Endothelial cell (in vitro differentiated cells): ENCODE measurements at regions not wholly inside any gene's neighbourhood (a gene's known extent, or its start where the extent isn't known, plus 50 kb on each side); places are given as distances from the start of the nearest gene placed in this dataset.
A peak's percentile ranks its signal among the peaks of the same experiment; 100 is the strongest.

Source experiments
- DNase-seq: peaks from one replicate; pipeline ENCODE4 v3.0.0; 2021; ENCODE audit warnings: low spot score
- H3K27ac Mint-ChIP-seq: one replicate; pipeline ENCODE4 v1.8.0; 2021; ENCODE audit warnings: mixed read lengths, inconsistent platforms; ENCODE audit not compliant: unreplicated experiment
- H3K27me3 Mint-ChIP-seq: one replicate; pipeline ENCODE4 v1.8.0; 2021; ENCODE audit warnings: mild to moderate bottlenecking, moderate library complexity, mixed read lengths, inconsistent platforms; ENCODE audit not compliant: unreplicated experiment
- H3K36me3 Mint-ChIP-seq: one replicate; pipeline ENCODE4 v1.8.0; 2021; ENCODE audit warnings: mild to moderate bottlenecking, low read depth, mixed read lengths, inconsistent platforms; ENCODE audit not compliant: unreplicated experiment
- H3K4me1 Mint-ChIP-seq: one replicate; pipeline ENCODE4 v1.8.0; 2021; ENCODE audit warnings: mild to moderate bottlenecking, mixed read lengths, inconsistent platforms; ENCODE audit not compliant: unreplicated experiment
- H3K4me3 Mint-ChIP-seq: one replicate; pipeline ENCODE4 v1.8.0; 2021; ENCODE audit warnings: mild to moderate bottlenecking, mixed read lengths, inconsistent platforms; ENCODE audit not compliant: unreplicated experiment
- H3K9me3 Mint-ChIP-seq: one replicate; pipeline ENCODE4 v1.8.0; 2021; ENCODE audit warnings: mixed read lengths, inconsistent platforms; ENCODE audit not compliant: unreplicated experiment
- CTCF ChIP-seq: fragments of 200-600 bp; sonication (generic); IDR thresholded peaks from one replicate; pipeline ENCODE4 v1.5.0; 2021; ENCODE audit warnings: antibody characterized with exemption; ENCODE audit not compliant: unreplicated experiment

GRCh38 chr3:72448375-72448823 is 399.8 kb downstream of the SHQ1 start:
- H3K4me3 Mint-ChIP-seq = no peak overlapping the region
- peaks cover 29% of the 10 kb centered on the region for H3K4me1 Mint-ChIP-seq

GRCh38 chr3:72447059-72447946 is 400.9 kb downstream of the SHQ1 start:
- H3K27ac Mint-ChIP-seq = peak overlapping the region; percentile 28
- peak; percentile 97 for DNase-seq
- no peak for TF ChIP-seq CTCF
- H3K4me1 Mint-ChIP-seq = peaks cover 38% of the 10 kb centered on the region
- peak overlapping the region; percentile 87 for H3K4me3 Mint-ChIP-seq
- H3K27me3 Mint-ChIP-seq = peaks cover 14% of the 10 kb centered on the region
- H3K9me3 Mint-ChIP-seq = no peaks in the 10 kb centered on the region
- H3K36me3 Mint-ChIP-seq = peaks cover 16% of the 10 kb centered on the region

More at GRCh38 chr3:72448375-72448823, 399.8 kb downstream of the SHQ1 start:
- no peak for DNase-seq
- Mint-ChIP-seq H3K27me3 (peaks cover 13% of the 10 kb centered on the region), H3K36me3 (peaks cover 16% of the 10 kb centered on the region), H3K27ac (no peak overlapping the region), H3K9me3 (no peaks in the 10 kb centered on the region)
- TF ChIP-seq CTCF = no peak

GRCh38 chr3:72446218-72447058 is 401.8 kb downstream of the SHQ1 start, which contains the start of gene RYBP:
TSS of gene RYBP (minus strand) at chr3:72446621.
- H3K36me3 Mint-ChIP-seq = peaks cover 16% of the 10 kb centered on the region
- TF ChIP-seq CTCF = no peak
- peaks cover 45% of the 10 kb centered on the region for H3K4me1 Mint-ChIP-seq
- H3K9me3 Mint-ChIP-seq = no peaks in the 10 kb centered on the region
- peak within 1 kb of the TSS; percentile 95 for H3K4me3 Mint-ChIP-seq
- no peak for DNase-seq
- H3K27me3 Mint-ChIP-seq = peaks cover 14% of the 10 kb centered on the region
- peak within 1 kb of the TSS; percentile 92 for H3K27ac Mint-ChIP-seq

- no peak for TF ChIP-seq CTCF
- Mint-ChIP-seq H3K36me3 (peaks cover 16% of the 10 kb centered on the region), H3K9me3 (no peaks in the 10 kb centered on the region), H3K27ac (peak overlapping the region; percentile 92), H3K4me1 (peaks cover 51% of the 10 kb centered on the region), H3K4me3 (peak overlapping the region; percentile 95), H3K27me3 (peaks cover 14% of the 10 kb centered on the region)
- no peak for DNase-seq
These were observed 402.4 kb downstream of the SHQ1 start for GRCh38 chr3:72445827-72446217.
